ES-I3 (cell line): ENCODE measurements at regions not wholly inside any gene's neighbourhood (a gene's known extent, or its start where the extent isn't known, plus 50 kb on each side); places are given as distances from the start of the nearest gene placed in this dataset.

Source experiments
- H3K36me3 ChIP-seq: 2 replicates; pipeline ENCODE4 v1.6.1; 2013; ENCODE audit warnings: mild to moderate bottlenecking, low read length, control low read depth, moderate library complexity; ENCODE audit not compliant: insufficient read depth
- H3K4me1 ChIP-seq: 2 replicates; pipeline ENCODE4 v1.6.1; 2013; ENCODE audit warnings: mild to moderate bottlenecking, control low read depth, low read length; ENCODE audit not compliant: insufficient read depth
- H3K9ac ChIP-seq: 2 replicates; pipeline ENCODE4 v1.6.1; 2013; ENCODE audit warnings: low read depth, mild to moderate bottlenecking, low read length, moderate library complexity
- H3K9me3 ChIP-seq: 2 replicates; pipeline ENCODE4 v1.6.1; 2013; ENCODE audit warnings: mild to moderate bottlenecking, low read length, moderate library complexity; ENCODE audit not compliant: control insufficient read depth, insufficient read depth

GRCh38 chr18:1993866-1994265, 577.4 kb downstream of the METTL4 start:
- H3K9ac ChIP-seq, result no peak overlapping the region
- H3K4me1 ChIP-seq, result peaks cover 10% of the 10 kb centered on the region; the same call in 1 of the 2 replicates
- H3K9me3 ChIP-seq, result no peaks in the 10 kb centered on the region
- no peaks in the 10 kb centered on the region for H3K36me3 ChIP-seq

GRCh38 chr18:1994471-1994870, 576.8 kb downstream of the METTL4 start:
- Histone ChIP-seq H3K9ac (no peak overlapping the region), H3K36me3 (no peaks in the 10 kb centered on the region), H3K4me1 (peaks cover 14% of the 10 kb centered on the region), H3K9me3 (no peaks in the 10 kb centered on the region)

- peaks cover 20% of the 10 kb centered on the region for H3K4me1 ChIP-seq
- H3K36me3 ChIP-seq, result no peaks in the 10 kb centered on the region
- H3K9me3 ChIP-seq, result no peaks in the 10 kb centered on the region
- no peak overlapping the region for H3K9ac ChIP-seq
These were observed 576.2 kb downstream of the METTL4 start for GRCh38 chr18:1995041-1995612.

GRCh38 chr18:1998121-1998520, 573.2 kb downstream of the METTL4 start:
- no peaks in the 10 kb centered on the region for H3K9me3 ChIP-seq
- peaks cover 35% of the 10 kb centered on the region for H3K4me1 ChIP-seq
- H3K36me3 ChIP-seq, result no peaks in the 10 kb centered on the region
- no peak overlapping the region for H3K9ac ChIP-seq

GRCh38 chr18:1999387-1999786, 571.9 kb downstream of the METTL4 start:
- H3K4me1 ChIP-seq, result peaks cover 35% of the 10 kb centered on the region
- no peaks in the 10 kb centered on the region for H3K9me3 ChIP-seq
- H3K36me3 ChIP-seq, result no peaks in the 10 kb centered on the region

GRCh38 chr18:2002151-2002550, 569.2 kb downstream of the METTL4 start:
- H3K9me3 ChIP-seq, result no peaks in the 10 kb centered on the region
- H3K36me3 ChIP-seq, result no peaks in the 10 kb centered on the region
- H3K9ac ChIP-seq, result no peak overlapping the region
- peaks cover 29% of the 10 kb centered on the region for H3K4me1 ChIP-seq

More at GRCh38 chr18:1999387-1999786, 571.9 kb downstream of the METTL4 start:
- H3K9ac ChIP-seq, result no peak overlapping the region

- H3K9ac ChIP-seq, result no peak overlapping the region
- peaks cover 29% of the 10 kb centered on the region for H3K4me1 ChIP-seq
- H3K9me3 ChIP-seq, result no peaks in the 10 kb centered on the region
- H3K36me3 ChIP-seq, result no peaks in the 10 kb centered on the region
These were observed 568.7 kb downstream of the METTL4 start for GRCh38 chr18:2002604-2003003.

- H3K4me1 ChIP-seq, result no peaks in the 10 kb centered on the region
These were observed 561.2 kb downstream of the METTL4 start for GRCh38 chr18:2009942-2010697.

GRCh38 chr18:2027016-2027415, 544.3 kb downstream of the METTL4 start:
- H3K36me3 ChIP-seq, result no peaks in the 10 kb centered on the region
- peaks cover 10% of the 10 kb centered on the region; the same call in 1 of the 2 replicates for H3K4me1 ChIP-seq
- H3K9ac ChIP-seq, result no peak overlapping the region
- H3K9me3 ChIP-seq, result no peaks in the 10 kb centered on the region

More at GRCh38 chr18:2009942-2010697, 561.2 kb downstream of the METTL4 start:
- no peak overlapping the region for H3K9ac ChIP-seq
- H3K9me3 ChIP-seq, result no peaks in the 10 kb centered on the region
- no peaks in the 10 kb centered on the region for H3K36me3 ChIP-seq

GRCh38 chr18:2027756-2028155, 543.5 kb downstream of the METTL4 start:
- Histone ChIP-seq H3K4me1 (peaks cover 9% of the 10 kb centered on the region; the same call in 1 of the 2 replicates), H3K36me3 (no peaks in the 10 kb centered on the region), H3K9ac (no peak overlapping the region), H3K9me3 (no peaks in the 10 kb centered on the region)

- Histone ChIP-seq H3K9me3 (no peaks in the 10 kb centered on the region), H3K9ac (no peak overlapping the region), H3K4me1 (no peaks in the 10 kb centered on the region), H3K36me3 (no peaks in the 10 kb centered on the region)
These were observed 542.3 kb downstream of the METTL4 start for GRCh38 chr18:2028986-2029385.

- Histone ChIP-seq H3K9ac (no peak overlapping the region), H3K4me1 (no peaks in the 10 kb centered on the region), H3K9me3 (no peaks in the 10 kb centered on the region), H3K36me3 (no peaks in the 10 kb centered on the region)
These were observed 540.7 kb downstream of the METTL4 start for GRCh38 chr18:2030647-2031046.

- Histone ChIP-seq H3K9ac (no peak overlapping the region), H3K9me3 (no peaks in the 10 kb centered on the region), H3K4me1 (no peaks in the 10 kb centered on the region), H3K36me3 (no peaks in the 10 kb centered on the region)
These were observed 539.3 kb downstream of the METTL4 start for GRCh38 chr18:2032036-2032435.

- Histone ChIP-seq H3K9ac (no peak overlapping the region), H3K4me1 (no peaks in the 10 kb centered on the region), H3K36me3 (no peaks in the 10 kb centered on the region), H3K9me3 (peaks cover 4% of the 10 kb centered on the region; the same call in 1 of the 2 replicates)
These were observed 536.2 kb downstream of the METTL4 start for GRCh38 chr18:2035056-2035455.

- Histone ChIP-seq H3K9ac (no peak overlapping the region), H3K4me1 (no peaks in the 10 kb centered on the region), H3K9me3 (peaks cover 6% of the 10 kb centered on the region; the same call in 1 of the 2 replicates), H3K36me3 (no peaks in the 10 kb centered on the region)
These were observed 535.2 kb downstream of the METTL4 start for GRCh38 chr18:2036086-2036485.
